DND-41 (cell line): ENCODE measurements at regions not wholly inside any gene's neighbourhood (a gene's known extent, or its start where the extent isn't known, plus 50 kb on each side); places are given as distances from the start of the nearest gene placed in this dataset.

Experiments used
- CTCF ChIP-seq: IDR thresholded peaks from 2 replicates; pipeline ENCODE4 v1.5.1; 2012; ENCODE audit warnings: borderline replicate concordance, low read length, moderate library complexity, mild to moderate bottlenecking; ENCODE audit not compliant: poor library complexity, severe bottlenecking; ENCODE audit errors: extremely low read depth
- EZH2 ChIP-seq: IDR thresholded peaks from 3 replicates; pipeline ENCODE4 v1.6.1; 2012; ENCODE audit warnings: borderline replicate concordance, low read depth, mild to moderate bottlenecking, moderate library complexity, low read length, inconsistent platforms; ENCODE audit not compliant: severe bottlenecking

GRCh38 chr6:113734982-113735381, 122.2 kb upstream of the MARCKS start:
- TF ChIP-seq CTCF = no peak
- TF ChIP-seq EZH2 = no peak
